ENCODE measurements at regions not wholly inside any gene's neighbourhood (a gene's known extent, or its start where the extent isn't known, plus 50 kb on each side); places are given as distances from the start of the nearest gene placed in this dataset.

GRCh38 chr7:47142867-47143175, 439.1 kb downstream of the TNS3 start:
- H3K9me3 Mint-ChIP-seq, result peaks cover 11% of the 10 kb centered on the region; the same call in 1 of the 2 replicates
- H3K27ac Mint-ChIP-seq, result peak overlapping the region; percentile 52; the same call in 1 of the 2 replicates
- H3K27me3 Mint-ChIP-seq (ENCODE audit: insufficient read depth), result no peaks in the 10 kb centered on the region; the same call in 1 of the 2 replicates
- peaks cover 58% of the 10 kb centered on the region for H3K4me1 Mint-ChIP-seq (ENCODE audit: low read depth)
- peak overlapping the region; percentile 22 for H3K4me3 Mint-ChIP-seq
- no peak for TF ChIP-seq CTCF (IDR thresholded peaks at IDR 0.05)
- no peak for DNase-seq
- H3K36me3 Mint-ChIP-seq (ENCODE audit: low read depth), result peaks cover 18% of the 10 kb centered on the region

GRCh38 chr7:47142169-47142866, 439.6 kb downstream of the TNS3 start:
- Mint-ChIP-seq H3K9me3 (peaks cover 11% of the 10 kb centered on the region; the same call in 1 of the 2 replicates), H3K36me3 (ENCODE audit: low read depth) (peaks cover 18% of the 10 kb centered on the region), H3K27me3 (ENCODE audit: insufficient read depth) (no peaks in the 10 kb centered on the region; the same call in 1 of the 2 replicates), H3K4me1 (ENCODE audit: low read depth) (peaks cover 56% of the 10 kb centered on the region), H3K27ac (no peak overlapping the region), H3K4me3 (no peak overlapping the region)
- no peak for DNase-seq
- no peak for TF ChIP-seq CTCF (IDR thresholded peaks at IDR 0.05)

- Mint-ChIP-seq H3K27ac (no peak overlapping the region), H3K4me1 (ENCODE audit: low read depth) (peaks cover 8% of the 10 kb centered on the region), H3K36me3 (ENCODE audit: low read depth) (no peaks in the 10 kb centered on the region), H3K4me3 (no peak overlapping the region), H3K27me3 (ENCODE audit: insufficient read depth) (peaks cover 3% of the 10 kb centered on the region; the same call in 1 of the 2 replicates), H3K9me3 (no peaks in the 10 kb centered on the region)
- no peak for DNase-seq
- TF ChIP-seq CTCF (IDR thresholded peaks at IDR 0.05), result no peak
Measured at GRCh38 chr7:47132471-47132870, 449.4 kb downstream of the TNS3 start.

DNA sequence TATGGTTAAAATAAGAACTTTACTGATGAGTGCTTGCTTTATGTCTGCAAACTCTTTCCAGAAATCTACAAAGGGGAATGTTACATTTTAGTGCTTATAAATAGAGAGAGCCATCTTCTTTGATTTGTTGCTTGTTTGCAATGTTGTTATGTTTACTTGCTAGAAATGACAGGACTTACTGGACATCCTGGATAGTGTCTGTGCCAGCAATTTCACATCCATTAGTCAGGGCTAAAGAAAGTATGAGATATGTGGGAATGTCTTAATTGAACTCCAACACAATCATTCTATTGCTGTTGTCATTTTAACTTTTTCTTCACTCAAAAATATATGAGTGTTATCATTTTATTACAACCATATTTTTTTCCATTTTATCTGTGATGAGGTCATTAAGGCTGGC, 453.2 kb downstream of the TNS3 start:
- no peak overlapping the region for H3K4me3 Mint-ChIP-seq
- DNase-seq, result no peak
- no peaks in the 10 kb centered on the region for H3K36me3 Mint-ChIP-seq (ENCODE audit: low read depth)
- H3K4me1 Mint-ChIP-seq (ENCODE audit: low read depth), result peaks cover 8% of the 10 kb centered on the region
- no peak for TF ChIP-seq CTCF (IDR thresholded peaks at IDR 0.05)
- H3K27ac Mint-ChIP-seq, result no peak overlapping the region
- H3K27me3 Mint-ChIP-seq (ENCODE audit: insufficient read depth), result peaks cover 8% of the 10 kb centered on the region; the same call in 1 of the 2 replicates
- no peaks in the 10 kb centered on the region for H3K9me3 Mint-ChIP-seq

GRCh38 chr7:47125529-47125928, 456.4 kb downstream of the TNS3 start:
- H3K27me3 Mint-ChIP-seq (ENCODE audit: insufficient read depth), result peaks cover 5% of the 10 kb centered on the region; the same call in 1 of the 2 replicates
- no peak for DNase-seq
- no peaks in the 10 kb centered on the region for H3K36me3 Mint-ChIP-seq (ENCODE audit: low read depth)
- no peaks in the 10 kb centered on the region for H3K9me3 Mint-ChIP-seq
- H3K27ac Mint-ChIP-seq, result no peak overlapping the region
- no peaks in the 10 kb centered on the region for H3K4me1 Mint-ChIP-seq (ENCODE audit: low read depth)
- H3K4me3 Mint-ChIP-seq, result no peak overlapping the region
- TF ChIP-seq CTCF (IDR thresholded peaks at IDR 0.05), result no peak
